ENCODE measurements at regions not wholly inside any gene's neighbourhood (a gene's known extent, or its start where the extent isn't known, plus 50 kb on each side); places are given as distances from the start of the nearest gene placed in this dataset.
"Not testable (repeated sequence)": the region's sequence is repeated elsewhere in the genome, so short reads cannot be mapped to it uniquely, and the experiment has no call there.

DNA sequence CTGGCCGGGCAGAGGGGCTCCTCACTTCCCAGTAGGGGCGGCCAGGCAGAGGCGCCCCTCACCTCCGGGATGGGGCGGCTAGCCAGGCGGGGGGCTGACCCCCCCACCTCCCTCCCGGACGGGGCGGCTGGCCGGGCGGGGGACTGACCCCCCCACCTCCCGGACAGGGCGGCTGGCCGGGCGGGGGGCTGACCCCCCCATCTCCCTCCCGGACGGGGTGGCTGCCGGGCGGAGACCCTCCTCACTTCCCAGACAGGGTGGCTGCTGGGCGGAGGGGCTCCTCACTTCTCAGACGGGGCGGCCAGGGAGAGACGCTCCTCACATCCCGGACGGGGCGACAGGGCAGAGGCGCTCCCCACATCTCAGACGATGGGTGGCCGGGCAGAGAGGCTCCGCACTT is 66.4 kb upstream of the MEDAG start:
- not testable (repeated sequence) for H3K4ac ChIP-seq (ENCODE audit: low read depth, low read length); H3K18ac ChIP-seq (ENCODE audit: low read length); H3K23ac ChIP-seq (ENCODE audit: low read length); H3K27me3 ChIP-seq (ENCODE audit: insufficient read depth, low read length, poor library complexity); H3K4me2 ChIP-seq (ENCODE audit: low read length); H4K8ac ChIP-seq (ENCODE audit: low read depth, low read length); H3K36me3 ChIP-seq (ENCODE audit: control insufficient read depth, insufficient read depth, low read length); H2BK5ac ChIP-seq (ENCODE audit: low read length); H3K4me3 ChIP-seq (ENCODE audit: low read length); DNase-seq; H2BK120ac ChIP-seq (ENCODE audit: low read depth, low read length); H3K56ac ChIP-seq (ENCODE audit: low read length); H3K4me1 ChIP-seq (ENCODE audit: control insufficient read depth, low read depth, low read length); H2AK5ac ChIP-seq (ENCODE audit: low read length); H2BK15ac ChIP-seq (replicated peaks; ENCODE audit: low read depth); H3K27ac ChIP-seq (ENCODE audit: low read depth, low read length); H3K79me2 ChIP-seq (ENCODE audit: control insufficient read depth, insufficient read depth, low read length); H4K5ac ChIP-seq (ENCODE audit: low read length); H3K9ac ChIP-seq (ENCODE audit: low read length); H3K79me1 ChIP-seq (ENCODE audit: low read length)
- WGBS (ENCODE audit: extremely low coverage, insufficient coverage, low lambda C conversion rate) = no CpG with 5 or more reads among the region's 30 CpGs

- H3K4me2 ChIP-seq (ENCODE audit: low read length) = no peak overlapping the region
- H4K8ac ChIP-seq (ENCODE audit: low read depth, low read length) = no peak overlapping the region
- no peak overlapping the region for H3K9ac ChIP-seq (ENCODE audit: low read length)
- no peak overlapping the region for H2AK5ac ChIP-seq (ENCODE audit: low read length)
- H3K18ac ChIP-seq (ENCODE audit: low read length) = no peak overlapping the region
- H4K5ac ChIP-seq (ENCODE audit: low read length) = no peak overlapping the region
- no peaks in the 10 kb centered on the region for H3K79me2 ChIP-seq (ENCODE audit: control insufficient read depth, insufficient read depth, low read length)
- no peak overlapping the region for H3K4ac ChIP-seq (ENCODE audit: low read depth, low read length)
- no peak overlapping the region for H3K4me3 ChIP-seq (ENCODE audit: low read length)
- no peak overlapping the region for H3K56ac ChIP-seq (ENCODE audit: low read length)
- DNase-seq = no peak
- H3K27me3 ChIP-seq (ENCODE audit: insufficient read depth, low read length, poor library complexity) = no peaks in the 10 kb centered on the region
- H3K23ac ChIP-seq (ENCODE audit: low read length) = no peak overlapping the region
- H3K4me1 ChIP-seq (ENCODE audit: control insufficient read depth, low read depth, low read length) = peaks cover 5% of the 10 kb centered on the region
- H2BK15ac ChIP-seq (replicated peaks; ENCODE audit: low read depth) = no peak overlapping the region
- H2BK120ac ChIP-seq (ENCODE audit: low read depth, low read length) = no peak overlapping the region
- H2BK5ac ChIP-seq (ENCODE audit: low read length) = no peak overlapping the region
- no peaks in the 10 kb centered on the region for H3K79me1 ChIP-seq (ENCODE audit: low read length)
- no CpG with 5 or more reads among the region's 6 CpGs for WGBS (ENCODE audit: extremely low coverage, insufficient coverage, low lambda C conversion rate)
- no peak overlapping the region for H3K27ac ChIP-seq (ENCODE audit: low read depth, low read length)
- no peaks in the 10 kb centered on the region for H3K36me3 ChIP-seq (ENCODE audit: control insufficient read depth, insufficient read depth, low read length)
Observed at GRCh38 chr13:30840515-30840914, 65.6 kb upstream of the MEDAG start.

- Histone ChIP-seq H3K27me3 (ENCODE audit: insufficient read depth, low read length, poor library complexity) (no peaks in the 10 kb centered on the region), H2BK5ac (ENCODE audit: low read length) (no peak overlapping the region), H3K9ac (ENCODE audit: low read length) (no peak overlapping the region), H3K4ac (ENCODE audit: low read depth, low read length) (no peak overlapping the region), H2BK15ac (replicated peaks; ENCODE audit: low read depth) (no peak overlapping the region), H3K27ac (ENCODE audit: low read depth, low read length) (no peak overlapping the region), H2AK5ac (ENCODE audit: low read length) (no peak overlapping the region), H3K56ac (ENCODE audit: low read length) (no peak overlapping the region), H2BK120ac (ENCODE audit: low read depth, low read length) (no peak overlapping the region), H4K5ac (ENCODE audit: low read length) (no peak overlapping the region), H3K36me3 (ENCODE audit: control insufficient read depth, insufficient read depth, low read length) (no peaks in the 10 kb centered on the region), H3K4me3 (ENCODE audit: low read length) (no peak overlapping the region), H3K18ac (ENCODE audit: low read length) (no peak overlapping the region), H3K79me1 (ENCODE audit: low read length) (no peaks in the 10 kb centered on the region), H3K79me2 (ENCODE audit: control insufficient read depth, insufficient read depth, low read length) (no peaks in the 10 kb centered on the region), H3K23ac (ENCODE audit: low read length) (no peak overlapping the region), H3K4me2 (ENCODE audit: low read length) (no peak overlapping the region), H3K4me1 (ENCODE audit: control insufficient read depth, low read depth, low read length) (peaks cover 5% of the 10 kb centered on the region), H4K8ac (ENCODE audit: low read depth, low read length) (no peak overlapping the region)
- no peak for DNase-seq
- WGBS (ENCODE audit: extremely low coverage, insufficient coverage, low lambda C conversion rate) = no CpG with 5 or more reads among the region's 5 CpGs
Observed at GRCh38 chr13:30841154-30841553, 64.9 kb upstream of the MEDAG start.

DNA sequence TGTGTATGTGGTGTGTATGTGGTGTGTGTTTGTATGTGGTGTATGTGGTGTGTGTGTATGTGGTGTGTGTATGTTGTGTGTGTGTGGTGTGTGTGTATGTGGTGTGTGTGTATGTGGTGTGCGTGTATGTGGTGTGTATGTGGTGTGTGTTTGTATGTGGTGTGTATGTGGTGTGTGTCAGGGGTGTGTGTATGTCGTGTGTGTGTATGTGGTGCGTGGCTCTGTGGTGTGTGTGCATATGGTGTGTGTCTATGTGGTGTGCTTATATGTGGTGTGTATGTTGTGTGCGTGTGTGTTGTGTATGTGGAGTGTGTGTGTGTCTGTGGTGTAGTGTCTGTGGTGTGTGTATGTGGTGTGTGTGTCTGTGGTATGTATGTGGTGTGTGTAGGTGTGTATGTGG is 62.5 kb upstream of the MEDAG start:
- Histone ChIP-seq H3K56ac (ENCODE audit: low read length) (no peak overlapping the region), H3K4ac (ENCODE audit: low read depth, low read length) (no peak overlapping the region), H4K5ac (ENCODE audit: low read length) (no peak overlapping the region), H3K27me3 (ENCODE audit: insufficient read depth, low read length, poor library complexity) (no peaks in the 10 kb centered on the region), H3K4me3 (ENCODE audit: low read length) (no peak overlapping the region), H3K23ac (ENCODE audit: low read length) (no peak overlapping the region), H3K79me2 (ENCODE audit: control insufficient read depth, insufficient read depth, low read length) (no peaks in the 10 kb centered on the region), H2BK5ac (ENCODE audit: low read length) (no peak overlapping the region), H3K4me2 (ENCODE audit: low read length) (no peak overlapping the region), H3K79me1 (ENCODE audit: low read length) (no peaks in the 10 kb centered on the region), H3K36me3 (ENCODE audit: control insufficient read depth, insufficient read depth, low read length) (no peaks in the 10 kb centered on the region), H2AK5ac (ENCODE audit: low read length) (no peak overlapping the region), H3K18ac (ENCODE audit: low read length) (no peak overlapping the region), H2BK15ac (replicated peaks; ENCODE audit: low read depth) (no peak overlapping the region), H2BK120ac (ENCODE audit: low read depth, low read length) (no peak overlapping the region), H3K4me1 (ENCODE audit: control insufficient read depth, low read depth, low read length) (no peaks in the 10 kb centered on the region), H3K27ac (ENCODE audit: low read depth, low read length) (no peak overlapping the region), H3K9ac (ENCODE audit: low read length) (no peak overlapping the region), H4K8ac (ENCODE audit: low read depth, low read length) (no peak overlapping the region)
- DNase-seq = no peak
- WGBS (ENCODE audit: extremely low coverage, insufficient coverage, low lambda C conversion rate) = 100% methylated on average over 1 of the region's 4 CpGs

GRCh38 chr13:30844548-30845296 is 61.3 kb upstream of the MEDAG start:
- H4K8ac ChIP-seq (ENCODE audit: low read depth, low read length) = no peak overlapping the region
- no peak overlapping the region for H3K4me3 ChIP-seq (ENCODE audit: low read length)
- no peak overlapping the region for H3K4me2 ChIP-seq (ENCODE audit: low read length)
- H3K18ac ChIP-seq (ENCODE audit: low read length) = no peak overlapping the region
- H3K4me1 ChIP-seq (ENCODE audit: control insufficient read depth, low read depth, low read length) = no peaks in the 10 kb centered on the region
- H3K27ac ChIP-seq (ENCODE audit: low read depth, low read length) = no peak overlapping the region
- no peak overlapping the region for H3K23ac ChIP-seq (ENCODE audit: low read length)
- H3K9ac ChIP-seq (ENCODE audit: low read length) = no peak overlapping the region
- WGBS (ENCODE audit: extremely low coverage, insufficient coverage, low lambda C conversion rate) = 100% methylated on average over 3 of the region's 6 CpGs
- no peak overlapping the region for H3K56ac ChIP-seq (ENCODE audit: low read length)
- no peaks in the 10 kb centered on the region for H3K27me3 ChIP-seq (ENCODE audit: insufficient read depth, low read length, poor library complexity)
- H2BK15ac ChIP-seq (replicated peaks; ENCODE audit: low read depth) = no peak overlapping the region
- no peak overlapping the region for H3K4ac ChIP-seq (ENCODE audit: low read depth, low read length)
- no peak for DNase-seq
- H3K79me1 ChIP-seq (ENCODE audit: low read length) = no peaks in the 10 kb centered on the region
- H3K79me2 ChIP-seq (ENCODE audit: control insufficient read depth, insufficient read depth, low read length) = no peaks in the 10 kb centered on the region
- H2AK5ac ChIP-seq (ENCODE audit: low read length) = no peak overlapping the region
- H2BK5ac ChIP-seq (ENCODE audit: low read length) = no peak overlapping the region
- H2BK120ac ChIP-seq (ENCODE audit: low read depth, low read length) = no peak overlapping the region
- no peaks in the 10 kb centered on the region for H3K36me3 ChIP-seq (ENCODE audit: control insufficient read depth, insufficient read depth, low read length)
- no peak overlapping the region for H4K5ac ChIP-seq (ENCODE audit: low read length)

Data from mesendoderm (in vitro differentiated cells).